HepG2 (cell line): ENCODE measurements at regions not wholly inside any gene's neighbourhood (a gene's known extent, or its start where the extent isn't known, plus 50 kb on each side); places are given as distances from the start of the nearest gene placed in this dataset.

ENCODE experiments used
- ESRRA ChIP-seq: sonication (generic); formaldehyde crosslinking; IDR thresholded peaks from 2 replicates; pipeline ENCODE4 v1.5.1; 2020; ENCODE audit warnings: mild to moderate bottlenecking, low read depth, missing genetic modification reagents
- HOXD1 ChIP-seq: sonication (generic); formaldehyde crosslinking; IDR thresholded peaks from 2 replicates; pipeline ENCODE4 v1.5.0; 2020; ENCODE audit warnings: missing genetic modification reagents
- TEAD3 ChIP-seq: optimal IDR thresholded peaks from 2 replicates; pipeline ENCODE3; 2016; ENCODE audit warnings: borderline replicate concordance
- TRIM22 ChIP-seq: fragments of 450-650 bp; IDR thresholded peaks from 2 replicates; pipeline ENCODE4 v1.6.1; 2017
- ZNF646 ChIP-seq: sonication (generic); formaldehyde crosslinking; IDR thresholded peaks from 2 replicates; pipeline ENCODE4 v1.9.0; 2021; ENCODE audit warnings: mild to moderate bottlenecking, missing genetic modification reagents
- ZNF678 ChIP-seq: sonication (generic); formaldehyde crosslinking; IDR thresholded peaks from 2 replicates; pipeline ENCODE4 v1.4.0; 2020; ENCODE audit warnings: mild to moderate bottlenecking, missing genetic modification reagents
- ZZZ3 ChIP-seq: sonication (generic); formaldehyde crosslinking; IDR thresholded peaks from 2 replicates; pipeline ENCODE4 v1.4.0; 2020; ENCODE audit warnings: missing genetic modification reagents, mild to moderate bottlenecking, borderline replicate concordance
- TF ChIP-seq, protein P1 (sequence below): sonication (generic); formaldehyde crosslinking; IDR thresholded peaks from 2 replicates; pipeline ENCODE4 v1.9.0; 2021; ENCODE audit warnings: missing genetic modification reagents, borderline replicate concordance

DNA sequence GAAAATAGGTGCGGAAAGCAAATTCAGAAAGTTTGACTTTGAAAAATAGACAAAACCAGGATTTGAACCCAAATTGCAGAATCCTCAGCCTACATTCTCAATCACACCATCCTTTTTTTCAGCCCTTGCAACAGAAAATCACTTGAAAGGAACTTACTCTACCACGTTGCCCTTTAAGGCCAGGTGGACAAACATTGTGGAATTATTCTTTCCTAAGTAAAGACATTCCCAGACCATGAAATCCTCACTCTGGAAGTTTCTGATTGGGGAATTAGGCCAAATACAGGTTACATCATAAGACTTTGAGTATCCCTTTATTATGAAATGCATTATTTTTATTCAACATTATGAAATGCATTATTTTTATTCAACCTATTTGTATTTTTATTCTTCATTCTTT is 259.4 kb downstream of the RAD51AP2 start (continued):
- TF ChIP-seq HOXD1 (CRISPR knock-in tag) (no peak), ZNF678 (CRISPR knock-in tag) (no peak), ZNF646 (CRISPR knock-in tag) (no peak), TRIM22 (no peak), ZZZ3 (CRISPR knock-in tag) (no peak), ESRRA (CRISPR knock-in tag) (no peak), TEAD3 (no peak)
- TF ChIP-seq, protein P1, sequence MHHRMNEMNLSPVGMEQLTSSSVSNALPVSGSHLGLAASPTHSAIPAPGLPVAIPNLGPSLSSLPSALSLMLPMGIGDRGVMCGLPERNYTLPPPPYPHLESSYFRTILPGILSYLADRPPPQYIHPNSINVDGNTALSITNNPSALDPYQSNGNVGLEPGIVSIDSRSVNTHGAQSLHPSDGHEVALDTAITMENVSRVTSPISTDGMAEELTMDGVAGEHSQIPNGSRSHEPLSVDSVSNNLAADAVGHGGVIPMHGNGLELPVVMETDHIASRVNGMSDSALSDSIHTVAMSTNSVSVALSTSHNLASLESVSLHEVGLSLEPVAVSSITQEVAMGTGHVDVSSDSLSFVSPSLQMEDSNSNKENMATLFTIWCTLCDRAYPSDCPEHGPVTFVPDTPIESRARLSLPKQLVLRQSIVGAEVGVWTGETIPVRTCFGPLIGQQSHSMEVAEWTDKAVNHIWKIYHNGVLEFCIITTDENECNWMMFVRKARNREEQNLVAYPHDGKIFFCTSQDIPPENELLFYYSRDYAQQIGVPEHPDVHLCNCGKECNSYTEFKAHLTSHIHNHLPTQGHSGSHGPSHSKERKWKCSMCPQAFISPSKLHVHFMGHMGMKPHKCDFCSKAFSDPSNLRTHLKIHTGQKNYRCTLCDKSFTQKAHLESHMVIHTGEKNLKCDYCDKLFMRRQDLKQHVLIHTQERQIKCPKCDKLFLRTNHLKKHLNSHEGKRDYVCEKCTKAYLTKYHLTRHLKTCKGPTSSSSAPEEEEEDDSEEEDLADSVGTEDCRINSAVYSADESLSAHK (CRISPR knock-in tag): no peak
